NCI-H2081 (cell line): ENCODE measurements at regions not wholly inside any gene's neighbourhood (a gene's known extent, or its start where the extent isn't known, plus 50 kb on each side); places are given as distances from the start of the nearest gene placed in this dataset.

Experiments used
- DNase-seq, 2 experiments: peaks; one replicate each; lab custom pipeline; 2025; lab: John Stamatoyannopoulos, UW

- DNase-seq = no peak
Measured at GRCh38 chrX:7789200-7789599, 53.8 kb upstream of the VCX start.

- no peak for DNase-seq
Measured at GRCh38 chrX:7788334-7788733, 54.6 kb upstream of the VCX start.

- DNase-seq = no peak
Measured at GRCh38 chrX:7787714-7788113, 55.3 kb upstream of the VCX start.

DNA sequence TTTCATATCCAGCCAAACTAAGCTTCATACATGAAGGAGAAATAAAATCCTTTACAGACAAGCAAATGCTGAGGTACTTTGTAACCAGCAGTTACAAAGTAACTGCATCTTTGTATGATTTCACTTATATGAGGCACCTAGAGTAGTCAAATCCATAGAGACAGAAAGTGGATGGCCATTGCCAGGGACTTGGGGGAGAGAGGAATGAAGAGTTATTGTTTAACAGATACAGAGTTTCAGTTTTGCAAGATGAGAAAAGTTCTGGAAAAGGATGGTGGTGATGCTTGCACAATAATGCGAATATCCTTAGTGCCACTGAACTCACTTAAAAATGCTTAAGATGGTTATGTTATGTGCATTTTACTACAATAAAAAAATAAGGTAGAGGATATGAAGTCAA lies 58.4 kb upstream of the VCX start:
- DNase-seq = no peak

DNA sequence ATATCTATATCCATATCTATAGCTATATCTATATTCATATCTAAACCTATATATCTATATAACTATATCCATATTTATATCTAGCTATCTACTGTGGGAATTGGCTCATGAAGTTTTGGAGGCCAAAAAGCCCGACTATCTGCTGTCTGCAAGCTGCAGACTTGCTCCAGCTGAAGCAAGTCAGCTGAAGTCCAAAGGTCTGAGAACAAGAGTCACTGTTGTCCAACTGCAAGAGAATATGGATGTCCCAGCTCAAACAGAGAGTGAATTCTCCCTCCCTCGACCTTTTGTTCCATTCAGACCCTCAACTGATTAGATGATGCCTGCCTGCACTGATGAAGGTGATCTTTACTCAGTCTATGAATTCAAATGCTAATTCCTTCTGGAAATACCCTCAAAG lies 63.3 kb upstream of the VCX start:
- no peak for DNase-seq

GRCh38 chrX:7775987-7776386 lies 67.0 kb upstream of the VCX start:
- DNase-seq = no peak

DNA sequence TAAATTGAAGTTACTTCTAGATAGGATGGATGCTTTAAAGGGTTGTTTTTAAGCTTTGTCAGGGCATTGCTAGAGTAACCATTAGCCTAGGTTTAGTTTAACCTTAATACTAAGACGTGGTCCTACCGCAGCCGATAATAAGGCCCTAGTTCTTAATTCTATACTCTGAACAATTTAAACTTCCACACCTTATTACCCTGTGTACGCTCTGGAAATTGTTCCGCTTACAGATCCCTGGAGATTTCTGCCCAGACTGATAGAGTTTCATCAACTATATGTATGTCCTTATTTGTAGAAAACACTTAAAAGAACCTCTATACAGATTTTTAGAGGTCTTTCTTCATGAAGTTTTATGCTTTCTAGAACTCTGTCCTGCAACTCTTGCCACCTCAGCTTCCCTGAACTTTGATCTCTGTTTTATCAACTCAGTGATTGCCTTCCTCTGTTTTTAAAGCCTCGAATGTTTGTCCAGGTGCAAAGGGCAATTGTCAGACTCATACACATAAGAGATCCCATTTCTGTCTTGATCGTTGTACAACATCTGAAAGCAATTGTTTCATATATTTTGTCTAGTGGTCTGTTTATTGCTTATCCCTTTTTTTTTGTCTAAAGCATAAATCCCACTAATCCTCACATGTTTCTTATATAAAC lies 71.1 kb upstream of the VCX start:
- no peak for DNase-seq

DNA sequence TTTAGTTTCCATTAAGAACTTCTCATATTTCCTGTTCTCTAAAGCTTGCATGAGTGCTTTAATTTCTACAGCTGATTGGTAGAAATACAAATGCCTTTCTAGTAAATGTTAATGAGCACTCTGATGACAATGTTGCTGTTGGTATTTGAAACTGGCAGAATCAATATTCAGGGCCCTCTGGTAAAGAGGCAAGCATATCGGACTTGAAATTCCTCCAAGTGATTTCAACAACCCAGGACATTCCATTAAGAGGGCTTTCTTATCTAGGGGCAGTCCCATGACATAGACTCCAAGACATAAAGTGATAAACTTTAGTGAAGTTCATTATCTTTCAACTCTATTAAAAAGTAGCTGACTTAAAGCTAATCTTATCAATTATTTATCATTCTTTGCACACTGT lies 83.1 kb upstream of the VCX start:
- no peak for DNase-seq

GRCh38 chrX:7746856-7747255 lies 96.1 kb upstream of the VCX start:
- no peak for DNase-seq

GRCh38 chrX:7730071-7730470 lies 112.9 kb upstream of the VCX start:
- DNase-seq = no peak

DNA sequence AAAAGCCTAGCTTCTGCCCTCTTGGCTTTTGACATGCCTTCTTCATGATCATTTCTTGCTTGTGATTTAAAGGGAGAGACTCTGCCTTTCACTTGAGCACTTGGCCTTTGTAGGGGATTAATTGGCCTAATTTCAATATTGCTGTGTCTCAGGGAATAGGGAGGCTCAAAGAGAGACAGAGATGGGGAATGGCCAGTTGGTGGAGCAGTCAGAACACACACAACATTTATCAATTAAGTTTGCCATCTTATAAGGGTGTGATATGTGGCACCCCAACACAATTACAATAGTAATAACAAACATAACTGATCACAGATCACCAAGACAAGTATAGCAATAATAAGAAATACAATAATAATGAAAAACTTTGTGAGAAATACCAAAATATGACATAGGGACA lies 122.5 kb upstream of the VCX start:
- no peak for DNase-seq

DNA sequence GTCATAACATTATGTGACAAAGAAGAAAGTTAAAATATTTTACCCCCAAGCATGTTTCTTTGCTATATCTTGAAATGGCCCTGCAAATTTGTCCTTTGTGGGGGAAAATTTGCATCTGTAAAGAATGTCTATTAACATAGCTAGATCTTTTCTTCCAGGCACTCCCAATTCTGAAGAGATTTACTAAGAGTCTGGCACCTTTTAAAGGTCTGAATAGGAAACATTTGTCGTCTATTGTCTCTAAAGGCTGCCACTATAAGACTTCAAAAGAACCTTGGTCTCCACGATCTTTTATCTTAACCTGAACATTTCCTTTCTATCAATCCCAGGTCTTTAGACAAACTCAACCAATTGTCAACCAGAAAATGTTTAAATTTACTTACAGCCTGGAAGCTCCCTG lies 128.6 kb upstream of the VCX start:
- DNase-seq = no peak

- DNase-seq = no peak
Measured at GRCh38 chrX:7711167-7711566, 131.8 kb upstream of the VCX start.

GRCh38 chrX:7709845-7710244 lies 133.1 kb upstream of the VCX start:
- no peak for DNase-seq

DNA sequence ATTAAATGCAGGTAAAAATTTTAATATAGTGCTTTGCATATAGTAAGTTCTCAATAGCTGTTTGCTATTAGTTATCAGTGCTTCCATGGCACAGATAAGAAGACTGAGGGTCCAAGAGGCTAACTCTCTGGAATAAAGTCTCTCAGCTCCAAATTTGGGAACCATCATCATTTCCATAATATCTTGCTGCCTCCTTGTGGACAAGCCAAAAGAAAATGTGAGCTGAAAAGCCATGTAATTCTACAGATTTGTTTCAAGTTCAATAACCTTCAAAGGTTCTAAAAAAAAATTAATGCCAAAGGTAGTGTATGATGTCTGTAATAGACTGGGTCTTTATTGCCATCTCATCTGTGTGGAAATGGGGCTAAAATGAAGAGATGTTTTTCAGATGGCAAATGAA lies 136.9 kb upstream of the VCX start:
- peak in 1 of 2 experiments; percentile 19 for DNase-seq

- no peak for DNase-seq
Measured at GRCh38 chrX:7704205-7704604, 138.8 kb upstream of the VCX start.

- DNase-seq = no peak
Measured at GRCh38 chrX:7698248-7698647, 144.7 kb upstream of the VCX start.

- DNase-seq = no peak
Measured at GRCh38 chrX:7690842-7691241, 152.1 kb upstream of the VCX start.

- DNase-seq = peak; percentile 65 to 82
Measured at GRCh38 chrX:7689791-7690412, 153.1 kb upstream of the VCX start.

DNA sequence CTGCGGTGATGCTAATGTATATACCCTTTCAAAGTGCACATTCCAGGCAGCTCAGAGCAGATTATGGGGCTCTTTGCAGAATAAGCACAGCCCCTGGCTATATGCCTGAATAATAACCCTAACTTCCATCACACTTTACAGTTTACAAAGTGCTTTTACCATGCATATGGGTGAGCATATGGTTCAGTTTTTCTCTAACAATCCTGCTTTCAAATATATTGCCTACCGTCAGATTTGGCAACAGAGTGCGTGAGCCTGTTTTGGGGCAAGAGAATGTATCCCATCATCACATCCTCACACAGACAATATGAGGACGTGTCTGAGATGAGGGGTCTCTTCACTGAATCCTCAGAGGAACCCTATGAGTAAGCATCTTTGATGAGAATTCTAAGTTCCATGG lies 162.8 kb upstream of the VCX start:
- no peak for DNase-seq

DNA sequence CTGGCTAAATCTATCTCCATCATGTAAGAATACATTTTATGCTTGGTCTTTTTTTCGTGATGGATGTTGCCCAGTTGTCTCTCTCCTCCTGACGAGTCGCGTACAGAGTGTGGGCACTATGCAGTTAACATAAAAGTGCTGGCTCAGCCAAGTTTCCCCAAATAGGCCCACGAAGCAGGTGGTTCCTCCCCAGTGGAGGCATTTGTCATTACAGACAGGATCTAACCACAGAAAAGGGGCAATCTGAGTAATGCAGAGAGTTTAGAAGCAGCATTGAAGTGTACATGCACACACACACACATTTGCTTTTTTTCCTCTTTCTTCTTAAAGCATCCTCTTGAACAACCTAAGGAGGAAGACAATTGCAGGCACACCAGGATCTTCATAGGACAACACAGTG lies 188.7 kb upstream of the VCX start:
- no peak for DNase-seq

- DNase-seq = peak in 1 of 2 experiments; percentile 24
Measured at GRCh38 chrX:7647831-7648230, 195.1 kb upstream of the VCX start.

DNA sequence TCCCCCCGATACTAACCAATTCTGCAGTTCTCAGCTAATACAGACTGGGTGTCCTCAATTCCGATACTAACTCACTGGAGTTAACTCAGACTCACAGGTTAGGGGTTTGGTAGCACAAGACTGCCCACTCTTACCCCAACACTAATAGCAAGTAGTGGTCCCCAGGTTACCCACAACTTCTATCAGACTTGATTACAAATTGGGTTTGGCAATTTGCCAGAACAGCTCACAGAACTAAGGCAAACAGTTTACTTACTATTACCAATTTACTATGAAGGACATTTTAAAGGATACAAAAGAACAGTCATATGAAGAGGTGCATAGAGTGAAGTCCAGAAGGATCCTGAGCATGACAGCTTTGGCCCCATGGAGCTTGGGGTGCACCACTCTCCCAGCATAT lies 201.8 kb upstream of the VCX start:
- no peak for DNase-seq

DNA sequence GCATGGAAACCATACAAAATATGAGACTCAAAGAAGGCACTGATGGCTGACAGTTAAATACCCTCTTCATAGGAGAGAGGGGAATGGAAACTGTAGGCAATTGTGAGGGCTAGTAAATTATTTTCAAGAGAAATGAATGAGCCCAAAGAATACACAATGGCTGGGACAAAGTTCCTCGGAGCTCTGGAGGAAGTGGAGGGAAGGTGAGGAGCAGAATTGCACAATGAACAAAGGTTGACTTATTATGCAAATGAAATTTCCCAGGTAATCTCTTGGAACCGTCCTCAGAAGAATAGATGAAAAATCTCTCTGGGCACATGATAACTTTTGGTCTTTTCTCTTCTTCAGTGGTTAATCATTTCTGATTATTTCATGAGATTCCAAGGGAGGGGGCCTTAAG lies 202.6 kb upstream of the VCX start:
- DNase-seq = no peak
